GM19463 (cell line): ENCODE measurements at regions not wholly inside any gene's neighbourhood (a gene's known extent, or its start where the extent isn't known, plus 50 kb on each side); places are given as distances from the start of the nearest gene placed in this dataset.

Experiments used
- ATAC-seq: cut with Tn5 transposase; IDR thresholded peaks from one replicate; pipeline ENCODE4 v1.9.1; 2021; ENCODE audit warnings: mild to moderate bottlenecking, moderate library complexity; ENCODE audit not compliant: unreplicated experiment

DNA sequence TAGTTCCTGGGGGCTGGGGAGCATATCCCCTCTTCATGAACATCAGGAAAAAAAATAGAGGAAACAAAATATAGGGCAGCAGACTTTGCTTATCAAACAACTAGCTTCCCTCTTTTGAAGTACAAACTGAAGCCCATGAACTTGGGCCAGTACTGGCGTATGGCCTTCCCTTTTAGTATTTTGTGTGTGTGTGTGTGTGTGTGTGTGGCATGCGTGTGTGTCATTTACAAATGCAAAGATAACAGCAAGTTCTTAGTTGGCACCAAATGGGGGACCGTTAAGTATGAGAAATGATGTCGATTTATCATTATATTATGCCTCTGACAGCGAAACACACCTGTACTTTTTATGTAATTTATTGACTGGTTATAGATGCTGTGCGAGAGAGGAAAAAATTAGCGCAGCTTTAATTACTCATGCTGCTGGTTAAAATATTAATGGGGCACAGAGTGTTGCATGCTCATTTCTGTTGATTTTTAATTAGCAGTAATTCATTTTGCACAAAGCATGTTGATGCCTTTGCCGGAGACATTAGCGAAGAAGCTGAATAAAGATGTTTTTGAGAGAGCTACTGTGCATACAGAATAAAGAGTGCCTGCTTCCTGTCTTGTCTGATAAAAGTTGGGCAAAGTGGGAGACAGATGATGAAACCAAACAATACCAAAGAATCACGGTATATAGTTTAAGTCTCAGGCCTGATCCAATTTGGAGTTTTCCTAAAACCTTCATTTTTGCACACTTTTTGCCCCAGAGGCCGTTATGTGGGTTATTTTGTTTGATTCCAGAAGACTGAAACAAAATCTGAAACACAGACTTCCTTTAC, 297.1 kb downstream of the SATB1 start:
- no peak for ATAC-seq

DNA sequence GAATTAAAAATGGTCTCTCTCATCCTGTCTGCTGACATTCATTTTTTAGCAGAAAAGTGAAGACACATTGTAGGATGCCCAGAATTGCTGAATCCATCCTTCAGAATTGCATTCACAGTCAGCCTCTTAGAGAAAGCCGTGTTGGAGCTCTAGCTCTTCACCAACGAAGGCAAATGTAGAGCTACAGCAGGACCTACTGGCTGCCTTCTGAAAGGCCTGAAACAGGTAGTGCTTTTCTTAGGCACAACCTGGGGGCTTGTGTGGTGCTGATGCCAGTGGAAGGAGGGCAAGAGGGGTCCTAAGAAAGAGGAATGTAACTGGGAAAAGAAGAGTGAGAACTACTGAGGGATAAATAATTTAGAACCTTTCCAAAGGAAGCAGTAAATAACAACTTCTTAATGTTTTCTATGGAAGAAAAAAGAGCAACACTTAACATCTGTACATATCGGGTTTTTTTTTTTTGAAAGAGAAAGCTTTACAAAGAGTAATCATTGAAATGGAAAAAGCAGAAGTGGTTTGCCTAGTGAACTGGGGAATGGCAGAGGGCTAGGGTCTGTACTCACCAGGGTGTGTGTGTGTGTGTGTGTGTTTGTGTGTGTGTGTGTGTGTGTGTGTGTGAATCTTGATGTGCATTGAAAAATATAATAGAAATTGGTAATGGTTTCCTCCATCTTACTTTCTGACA, 297.8 kb downstream of the SATB1 start:
- peak; percentile 92 for ATAC-seq

GRCh38 chr3:18126772-18127171, 298.4 kb downstream of the SATB1 start:
- no peak for ATAC-seq

DNA sequence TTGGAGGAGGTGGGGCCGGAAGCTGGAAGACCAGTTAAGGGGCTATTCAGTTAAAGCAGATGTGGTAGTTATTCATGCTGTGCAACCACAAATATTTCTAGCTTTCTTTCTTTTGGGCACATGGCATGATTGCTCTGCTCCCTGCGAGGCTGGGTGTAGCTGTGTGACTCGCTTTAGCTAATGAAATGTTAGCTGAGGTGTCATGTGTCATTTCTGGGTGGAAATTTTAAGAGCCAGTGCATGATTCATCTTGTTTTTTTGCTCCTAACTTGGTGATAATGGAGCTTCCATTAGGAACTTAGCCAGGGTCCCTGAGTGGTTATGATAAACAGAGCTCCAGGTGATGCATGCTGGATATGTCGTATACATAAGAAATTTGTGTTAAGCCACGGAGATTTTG, 300.6 kb downstream of the SATB1 start:
- ATAC-seq: no peak

- no peak for ATAC-seq
These were observed 302.9 kb downstream of the SATB1 start for GRCh38 chr3:18122264-18122663.

GRCh38 chr3:18121020-18121419, 304.1 kb downstream of the SATB1 start:
- no peak for ATAC-seq

DNA sequence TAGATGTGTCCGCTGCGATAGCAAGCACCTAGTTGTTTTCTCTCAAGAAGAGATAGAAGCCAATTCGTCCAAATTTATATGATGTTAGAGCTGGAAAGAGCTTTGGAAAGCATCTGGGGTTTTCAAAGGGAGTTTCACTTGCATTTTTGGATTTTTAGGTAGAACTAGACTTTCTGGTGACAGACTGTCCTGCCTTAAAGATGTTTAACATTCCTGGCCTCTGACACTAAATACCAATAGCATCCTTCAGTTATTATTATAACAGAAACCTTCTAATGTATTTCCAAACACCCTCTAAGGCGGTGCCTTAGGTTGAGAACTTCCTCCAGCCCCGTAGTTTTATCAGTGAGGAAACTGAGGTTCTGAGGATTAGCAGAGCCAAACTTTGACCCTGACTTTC, 305.3 kb downstream of the SATB1 start:
- no peak for ATAC-seq

- no peak for ATAC-seq
These were observed 310.2 kb downstream of the SATB1 start for GRCh38 chr3:18114894-18115293.

DNA sequence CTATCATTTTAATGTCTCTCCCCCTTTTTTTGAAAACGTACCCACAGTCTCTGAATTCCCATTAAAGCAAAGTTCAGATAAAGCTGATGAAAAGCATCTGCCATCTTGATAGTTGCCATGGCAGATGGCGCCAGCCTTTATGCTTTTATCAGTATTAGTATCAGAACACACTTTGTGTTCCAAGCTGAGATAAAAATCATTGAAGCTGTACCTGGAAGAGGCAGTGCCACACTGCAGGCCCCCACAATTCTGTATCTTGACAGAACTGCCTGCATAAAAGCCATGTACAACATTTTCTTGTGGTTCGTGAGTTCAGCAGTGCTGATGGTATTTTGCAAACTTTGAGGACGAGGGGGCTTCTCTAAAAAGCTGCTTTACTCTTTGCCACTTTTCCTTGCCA, 311.7 kb downstream of the SATB1 start:
- no peak for ATAC-seq

DNA sequence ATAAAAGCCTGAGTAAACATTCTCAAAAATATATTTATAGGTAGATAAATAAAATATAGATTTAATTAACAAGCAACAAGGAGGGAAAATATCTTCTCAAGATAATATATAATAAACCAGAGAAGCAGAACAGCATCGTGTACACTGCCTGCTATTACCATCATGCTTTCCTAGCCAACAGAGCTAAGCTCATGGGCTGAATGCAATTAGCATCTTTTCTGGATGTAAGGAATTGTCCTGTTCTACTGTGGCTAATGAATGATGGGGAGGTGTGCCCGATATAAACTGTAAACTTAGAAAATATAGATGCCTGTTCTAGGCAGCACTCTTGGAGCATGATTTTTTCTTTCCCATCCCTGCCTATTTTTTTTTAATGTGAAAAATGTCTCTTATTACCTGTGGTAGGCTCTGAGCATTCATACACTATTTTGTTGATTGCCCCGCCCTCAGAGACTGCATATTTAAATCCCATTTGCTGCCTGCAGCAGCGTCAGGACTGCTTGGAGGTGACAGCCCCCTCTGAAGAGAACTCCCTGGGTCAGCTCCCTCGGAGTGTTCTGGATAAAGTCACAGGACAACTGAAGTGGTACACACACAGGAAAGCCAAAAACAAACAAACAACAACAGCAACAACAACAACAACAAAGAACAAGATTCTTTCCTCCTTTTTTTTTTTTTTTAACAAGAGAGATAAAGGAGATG, 312.3 kb downstream of the SATB1 start:
- ATAC-seq: no peak

GRCh38 chr3:18111796-18112232, 313.3 kb downstream of the SATB1 start:
- ATAC-seq: peak; percentile 91

- no peak for ATAC-seq
These were observed 321.5 kb downstream of the SATB1 start for GRCh38 chr3:18103591-18103990.

DNA sequence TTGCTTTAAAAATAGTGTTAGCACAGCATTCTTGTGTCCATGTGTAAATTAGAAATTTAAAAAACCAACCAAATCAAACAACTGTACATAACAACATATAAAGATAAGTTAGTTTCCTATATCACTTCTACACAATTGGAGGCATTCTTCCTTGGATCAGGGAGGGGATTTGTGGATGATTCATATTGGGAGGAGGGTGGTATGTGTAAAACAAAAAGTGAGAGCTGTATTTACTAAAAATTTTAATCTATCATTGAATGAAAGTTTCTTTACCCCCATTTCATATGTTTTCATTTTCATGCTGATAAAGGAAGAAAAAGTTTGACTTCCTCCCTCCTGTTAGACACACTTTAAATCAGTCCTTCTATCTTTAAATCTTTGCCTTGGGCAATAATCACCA, 325.0 kb downstream of the SATB1 start:
- no peak for ATAC-seq

DNA sequence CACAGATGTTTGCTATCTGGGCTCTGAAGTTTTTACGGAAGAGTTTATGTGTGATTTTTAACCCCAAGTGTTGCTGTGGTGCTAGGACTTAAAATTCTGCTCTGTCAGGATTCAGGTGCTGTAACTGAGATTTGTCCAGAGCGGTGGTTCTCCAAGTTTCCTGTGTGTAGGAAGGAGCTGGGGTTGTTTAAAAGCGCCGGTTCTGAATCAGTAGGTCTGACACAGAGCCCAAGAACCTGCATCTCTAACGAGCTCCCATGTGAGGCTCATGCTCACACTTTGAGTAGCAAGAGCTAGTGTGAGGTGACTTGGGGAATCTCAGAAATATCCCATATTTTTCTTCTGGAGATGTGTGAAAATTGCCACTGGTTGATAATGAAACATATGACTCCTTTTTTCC, 325.5 kb downstream of the SATB1 start:
- ATAC-seq: no peak

DNA sequence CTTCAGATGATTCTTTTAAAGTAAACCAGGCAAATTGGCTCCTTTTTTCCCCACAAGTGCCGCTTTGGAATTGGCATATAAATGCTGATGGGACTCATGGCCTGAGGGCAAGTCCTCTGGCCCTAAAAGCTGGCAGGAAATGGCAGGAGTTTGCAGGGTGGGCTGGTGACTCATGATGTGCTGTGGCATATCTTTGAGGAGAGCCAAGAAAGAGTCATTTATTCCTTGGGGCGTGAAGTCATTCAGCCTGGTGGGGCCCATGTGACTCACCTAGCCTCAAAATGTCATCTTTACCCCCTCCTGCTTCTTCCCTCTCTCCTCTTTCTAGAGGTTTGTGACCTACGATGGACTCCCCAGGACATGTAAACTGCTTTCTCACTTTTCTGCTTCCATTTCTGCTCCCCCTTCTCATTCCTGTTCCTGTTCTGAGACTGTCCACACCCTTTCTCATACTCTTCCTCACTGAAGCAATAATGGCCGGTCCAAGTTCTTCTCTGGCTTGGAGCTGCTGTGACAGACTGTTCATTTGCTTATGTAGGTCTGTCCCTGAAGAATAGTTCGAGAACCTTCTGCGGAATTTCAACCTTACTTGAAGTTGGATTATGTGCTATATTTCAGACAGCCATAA, 326.1 kb downstream of the SATB1 start:
- no peak for ATAC-seq

DNA sequence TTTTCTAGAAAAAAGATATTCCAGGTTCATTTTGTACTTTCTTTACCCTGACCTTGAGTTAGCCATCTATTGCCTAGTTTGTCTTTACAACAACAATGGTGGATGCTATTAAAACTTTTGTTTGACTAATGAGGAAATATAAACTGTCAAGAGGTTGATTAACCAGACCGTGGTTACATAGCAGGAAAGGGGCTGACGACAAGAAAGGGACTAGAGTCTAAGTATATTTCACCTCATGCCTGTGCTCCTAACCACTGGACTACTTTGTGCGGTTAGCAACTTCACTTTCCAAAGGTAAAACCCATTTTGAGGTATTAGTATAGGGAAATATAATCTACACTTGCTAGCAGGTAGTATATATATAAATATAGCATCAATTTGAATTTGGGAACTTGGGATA, 327.1 kb downstream of the SATB1 start:
- ATAC-seq: no peak

DNA sequence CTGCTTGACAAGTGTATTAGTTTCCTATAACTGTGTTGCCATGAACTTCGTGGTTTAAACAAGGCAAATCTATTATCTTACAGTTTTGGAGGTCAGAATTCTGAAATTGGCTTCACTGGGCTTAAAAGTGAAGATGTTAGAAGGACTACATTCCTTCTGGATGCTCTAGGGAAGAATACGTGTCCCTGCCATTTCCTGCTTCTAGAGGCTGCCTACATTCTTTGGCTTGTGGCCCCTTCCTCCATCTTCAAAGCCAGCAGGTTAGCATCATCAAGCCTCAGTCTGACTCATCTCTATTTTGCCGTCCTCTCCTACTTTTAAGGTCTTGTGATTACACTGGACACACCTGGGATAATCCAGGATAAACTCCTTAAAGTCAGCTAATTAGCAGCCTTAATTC, 327.7 kb downstream of the SATB1 start:
- ATAC-seq: no peak

- no peak for ATAC-seq
These were observed 332.4 kb downstream of the SATB1 start for GRCh38 chr3:18092726-18093125.

DNA sequence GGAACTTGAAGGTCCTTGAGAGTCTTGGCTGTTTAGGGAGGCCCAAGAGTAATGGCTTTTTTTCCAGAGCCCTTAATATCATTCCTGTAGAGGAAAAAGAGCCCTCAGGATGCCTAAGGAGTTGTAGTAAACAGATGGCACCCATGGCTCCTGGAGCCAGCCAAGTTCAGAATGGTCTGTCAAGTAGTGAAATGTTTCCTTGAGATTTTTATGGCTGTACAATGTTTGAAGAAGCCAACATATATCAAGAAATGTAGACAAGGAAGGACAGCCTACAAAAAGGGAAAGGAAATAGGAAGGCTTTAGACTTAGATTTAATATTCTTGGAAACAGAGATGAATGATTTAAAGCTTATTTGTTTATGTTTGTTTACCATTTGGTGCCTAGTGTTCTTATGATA, 334.8 kb downstream of the SATB1 start:
- no peak for ATAC-seq

DNA sequence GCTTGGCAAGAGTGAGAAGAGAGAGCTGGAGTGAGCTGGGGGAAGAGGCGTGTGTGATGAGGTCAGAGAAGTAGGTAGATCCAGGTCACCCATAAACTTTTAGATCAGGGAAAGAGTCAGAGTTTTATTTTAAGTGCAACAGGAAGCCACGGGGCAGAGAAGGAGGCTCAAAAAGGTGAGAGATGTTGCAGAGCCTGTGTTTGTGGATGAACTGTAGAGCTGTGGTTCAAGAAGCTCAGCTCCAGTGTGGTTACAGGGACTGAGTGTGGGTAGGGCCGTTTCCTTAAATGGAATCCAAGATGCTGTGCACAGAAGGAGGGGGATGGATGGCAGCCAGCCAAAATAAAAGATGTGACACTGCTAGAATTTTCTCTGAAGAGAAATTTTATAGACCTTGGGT, 337.2 kb downstream of the SATB1 start:
- no peak for ATAC-seq

DNA sequence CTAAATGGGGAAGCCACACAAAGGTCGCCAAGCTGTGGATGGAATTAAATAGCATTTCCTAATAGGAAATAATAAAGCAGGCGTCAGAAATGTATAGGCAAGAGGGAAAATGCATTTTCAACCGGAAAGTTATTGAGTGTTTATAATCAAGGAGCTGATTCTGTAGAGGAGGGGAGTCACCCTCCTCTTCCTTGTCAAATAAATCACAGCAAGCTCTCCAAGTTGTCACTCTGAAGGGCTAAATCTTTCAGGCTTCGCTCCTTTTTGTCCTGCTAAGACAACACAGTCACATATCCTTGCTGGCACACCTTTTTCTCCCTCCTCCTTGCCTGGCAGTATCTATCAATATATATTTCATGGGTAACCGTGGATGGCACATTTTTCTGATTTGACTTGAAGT, 338.4 kb downstream of the SATB1 start:
- ATAC-seq: no peak
